ENCODE measurements at regions not wholly inside any gene's neighbourhood (a gene's known extent, or its start where the extent isn't known, plus 50 kb on each side); places are given as distances from the start of the nearest gene placed in this dataset.

DNA sequence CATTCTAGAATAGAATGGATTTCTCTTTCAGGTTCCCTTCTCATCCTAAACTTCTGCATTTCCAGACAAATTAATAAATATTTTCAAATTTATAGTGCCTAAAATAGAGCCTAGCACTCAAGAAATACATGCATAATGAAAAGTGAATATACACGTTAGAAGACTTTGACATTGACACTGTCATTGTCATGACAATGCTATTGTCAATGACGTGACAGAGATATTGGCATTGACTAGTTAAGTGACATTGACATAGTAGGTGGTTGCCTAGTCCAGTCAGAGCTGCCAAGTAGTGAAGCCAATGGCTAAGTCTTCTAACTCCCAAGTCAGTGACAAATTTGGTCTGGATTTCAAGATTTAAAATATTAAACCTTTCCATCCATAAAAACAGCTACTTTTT lies 410.5 kb downstream of the LMO4 start:
- H3K36me3 ChIP-seq, result no peaks in the 10 kb centered on the region
- TF ChIP-seq, protein P1, sequence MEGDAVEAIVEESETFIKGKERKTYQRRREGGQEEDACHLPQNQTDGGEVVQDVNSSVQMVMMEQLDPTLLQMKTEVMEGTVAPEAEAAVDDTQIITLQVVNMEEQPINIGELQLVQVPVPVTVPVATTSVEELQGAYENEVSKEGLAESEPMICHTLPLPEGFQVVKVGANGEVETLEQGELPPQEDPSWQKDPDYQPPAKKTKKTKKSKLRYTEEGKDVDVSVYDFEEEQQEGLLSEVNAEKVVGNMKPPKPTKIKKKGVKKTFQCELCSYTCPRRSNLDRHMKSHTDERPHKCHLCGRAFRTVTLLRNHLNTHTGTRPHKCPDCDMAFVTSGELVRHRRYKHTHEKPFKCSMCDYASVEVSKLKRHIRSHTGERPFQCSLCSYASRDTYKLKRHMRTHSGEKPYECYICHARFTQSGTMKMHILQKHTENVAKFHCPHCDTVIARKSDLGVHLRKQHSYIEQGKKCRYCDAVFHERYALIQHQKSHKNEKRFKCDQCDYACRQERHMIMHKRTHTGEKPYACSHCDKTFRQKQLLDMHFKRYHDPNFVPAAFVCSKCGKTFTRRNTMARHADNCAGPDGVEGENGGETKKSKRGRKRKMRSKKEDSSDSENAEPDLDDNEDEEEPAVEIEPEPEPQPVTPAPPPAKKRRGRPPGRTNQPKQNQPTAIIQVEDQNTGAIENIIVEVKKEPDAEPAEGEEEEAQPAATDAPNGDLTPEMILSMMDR (IDR thresholded peaks at IDR 0.05), result no peak
- no peak overlapping the region for H3K4me3 ChIP-seq
- no peaks in the 10 kb centered on the region for H3K9me3 ChIP-seq
- no peaks in the 10 kb centered on the region for H3K4me1 ChIP-seq
- DNase-seq, result no peak
- intact Hi-C loops (cut with DNase I), result no loop called here
- ATAC-seq, result no peak
- H3K27ac ChIP-seq, result no peak overlapping the region
- no peaks in the 10 kb centered on the region for H3K27me3 ChIP-seq (ENCODE audit: low read depth)

DNA sequence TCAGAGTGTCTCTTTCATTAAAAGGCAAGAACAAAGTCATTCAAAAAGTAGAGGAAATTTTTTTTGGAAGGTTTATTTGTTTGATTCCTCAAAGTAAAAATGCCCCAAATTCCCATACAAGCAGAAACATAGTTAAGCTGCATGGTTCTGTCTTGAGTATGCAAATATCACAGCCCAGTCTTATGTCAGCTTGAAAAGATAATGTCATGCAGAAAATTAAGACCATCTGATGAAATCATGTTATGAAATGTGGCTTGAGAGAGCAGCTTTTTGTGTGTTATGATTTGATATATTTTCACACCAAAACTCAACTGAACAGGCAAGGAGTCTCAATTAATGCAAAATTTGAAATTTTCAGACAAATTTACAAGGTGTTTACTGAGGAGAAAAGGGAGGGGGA lies 411.0 kb downstream of the LMO4 start:
- intact Hi-C loops (cut with DNase I), result no loop called here
- TF ChIP-seq, protein P1 (IDR thresholded peaks at IDR 0.05), result no peak
- Histone ChIP-seq H3K4me1 (no peaks in the 10 kb centered on the region), H3K4me3 (no peak overlapping the region), H3K36me3 (no peaks in the 10 kb centered on the region), H3K27ac (no peak overlapping the region), H3K9me3 (no peaks in the 10 kb centered on the region), H3K27me3 (ENCODE audit: low read depth) (no peaks in the 10 kb centered on the region)
- ATAC-seq, result no peak
- no peak for DNase-seq

DNA sequence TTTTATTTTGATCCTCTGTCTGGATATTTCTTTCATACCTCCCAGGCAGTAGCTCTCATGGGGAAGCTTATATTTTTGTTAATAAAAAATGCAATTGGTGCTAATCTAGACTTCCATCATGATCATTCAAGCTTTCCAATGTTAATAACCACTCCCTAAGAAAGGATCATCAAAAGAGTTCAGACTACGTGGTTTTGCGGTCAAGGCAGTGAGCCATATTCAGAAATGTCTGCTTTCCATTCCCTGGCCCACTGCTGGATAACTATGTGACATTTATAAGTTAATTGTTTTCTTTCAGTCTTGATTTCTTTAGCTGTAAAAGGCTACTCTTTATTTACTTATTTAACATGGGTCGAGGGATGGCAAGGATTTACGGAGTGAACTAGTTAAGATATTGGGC lies 414.6 kb downstream of the LMO4 start:
- H3K4me1 ChIP-seq, result no peaks in the 10 kb centered on the region
- H3K9me3 ChIP-seq, result no peaks in the 10 kb centered on the region
- H3K4me3 ChIP-seq, result no peak overlapping the region
- no peak for ATAC-seq
- no peaks in the 10 kb centered on the region for H3K27me3 ChIP-seq (ENCODE audit: low read depth)
- H3K36me3 ChIP-seq, result no peaks in the 10 kb centered on the region
- no peak for DNase-seq
- intact Hi-C loops (cut with DNase I), result no loop called here
- TF ChIP-seq, protein P1 (IDR thresholded peaks at IDR 0.05), result no peak
- no peak overlapping the region for H3K27ac ChIP-seq

DNA sequence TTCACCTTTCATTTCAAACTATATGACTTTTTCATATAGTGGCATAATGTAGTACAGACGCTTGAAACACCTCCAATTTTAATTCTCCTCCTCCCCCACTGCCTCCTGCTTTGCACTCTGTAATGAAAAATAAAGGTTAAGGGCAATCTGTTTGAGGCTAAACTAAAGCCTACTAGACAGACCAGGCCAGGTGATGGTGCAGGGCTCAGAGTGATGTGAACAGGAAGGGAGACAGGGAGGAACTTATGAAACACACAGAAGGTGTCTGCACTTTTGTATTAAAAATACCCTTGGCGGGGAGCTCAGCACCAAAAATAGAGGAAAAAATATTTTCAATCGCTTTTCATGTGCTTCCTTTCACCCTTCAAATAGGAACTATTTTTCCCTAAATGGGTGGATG lies 415.4 kb downstream of the LMO4 start:
- intact Hi-C loops (cut with DNase I), result no loop called here
- no peaks in the 10 kb centered on the region for H3K4me1 ChIP-seq
- no peak overlapping the region for H3K4me3 ChIP-seq
- H3K36me3 ChIP-seq, result no peaks in the 10 kb centered on the region
- no peak overlapping the region for H3K27ac ChIP-seq
- H3K27me3 ChIP-seq (ENCODE audit: low read depth), result no peaks in the 10 kb centered on the region
- ATAC-seq (no peak), DNase-seq (no peak)
- no peaks in the 10 kb centered on the region for H3K9me3 ChIP-seq
- TF ChIP-seq, protein P1 (IDR thresholded peaks at IDR 0.05), result no peak

DNA sequence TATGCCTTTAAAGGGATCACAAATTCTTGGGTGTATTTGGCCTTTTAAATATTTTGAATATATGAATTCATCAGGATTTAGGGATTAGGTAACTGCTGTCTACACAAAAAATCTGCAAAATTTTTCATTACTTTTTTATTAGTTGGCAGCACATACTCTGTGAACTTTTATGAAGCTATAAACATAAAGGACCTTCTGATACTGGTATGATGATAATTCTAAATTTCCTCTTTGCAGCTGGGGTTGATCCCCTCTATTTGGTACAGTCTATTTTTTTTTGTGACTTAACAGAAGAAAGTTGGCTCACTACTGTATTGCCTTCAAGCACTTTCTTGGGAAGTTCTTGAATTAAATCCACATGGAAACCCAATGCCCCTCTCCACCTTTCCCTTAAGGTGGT lies 416.1 kb downstream of the LMO4 start:
- H3K9me3 ChIP-seq, result no peaks in the 10 kb centered on the region
- no peak for DNase-seq
- no peak overlapping the region for H3K27ac ChIP-seq
- no peak overlapping the region for H3K4me3 ChIP-seq
- H3K27me3 ChIP-seq (ENCODE audit: low read depth), result no peaks in the 10 kb centered on the region
- TF ChIP-seq, protein P1 (IDR thresholded peaks at IDR 0.05), result no peak
- intact Hi-C loops (cut with DNase I), result no loop called here
- ATAC-seq, result no peak
- no peaks in the 10 kb centered on the region for H3K4me1 ChIP-seq
- no peaks in the 10 kb centered on the region for H3K36me3 ChIP-seq

GRCh38 chr1:87753366-87753765 lies 424.7 kb downstream of the LMO4 start:
- intact Hi-C loops (cut with DNase I), result no loop called here
- Histone ChIP-seq H3K4me3 (no peak overlapping the region), H3K4me1 (no peaks in the 10 kb centered on the region), H3K27ac (no peak overlapping the region), H3K36me3 (no peaks in the 10 kb centered on the region), H3K9me3 (no peaks in the 10 kb centered on the region), H3K27me3 (ENCODE audit: low read depth) (no peaks in the 10 kb centered on the region)
- DNase-seq (no peak), ATAC-seq (no peak)
- TF ChIP-seq, protein P1 (IDR thresholded peaks at IDR 0.05), result no peak
